GM12875 (cell line): ENCODE measurements at regions not wholly inside any gene's neighbourhood (a gene's known extent, or its start where the extent isn't known, plus 50 kb on each side); places are given as distances from the start of the nearest gene placed in this dataset.

Source experiments
- H3K4me3 ChIP-seq: one replicate; pipeline ENCODE4 v1.5.1; 2011; ENCODE audit warnings: low read depth, low read length, control low read depth
- CTCF ChIP-seq: IDR thresholded peaks from 2 replicates; pipeline ENCODE4 v1.5.1; 2011; ENCODE audit warnings: low read depth, mild to moderate bottlenecking, control low read depth, inconsistent platforms, low read length, moderate library complexity, borderline replicate concordance; ENCODE audit not compliant: insufficient read depth

DNA sequence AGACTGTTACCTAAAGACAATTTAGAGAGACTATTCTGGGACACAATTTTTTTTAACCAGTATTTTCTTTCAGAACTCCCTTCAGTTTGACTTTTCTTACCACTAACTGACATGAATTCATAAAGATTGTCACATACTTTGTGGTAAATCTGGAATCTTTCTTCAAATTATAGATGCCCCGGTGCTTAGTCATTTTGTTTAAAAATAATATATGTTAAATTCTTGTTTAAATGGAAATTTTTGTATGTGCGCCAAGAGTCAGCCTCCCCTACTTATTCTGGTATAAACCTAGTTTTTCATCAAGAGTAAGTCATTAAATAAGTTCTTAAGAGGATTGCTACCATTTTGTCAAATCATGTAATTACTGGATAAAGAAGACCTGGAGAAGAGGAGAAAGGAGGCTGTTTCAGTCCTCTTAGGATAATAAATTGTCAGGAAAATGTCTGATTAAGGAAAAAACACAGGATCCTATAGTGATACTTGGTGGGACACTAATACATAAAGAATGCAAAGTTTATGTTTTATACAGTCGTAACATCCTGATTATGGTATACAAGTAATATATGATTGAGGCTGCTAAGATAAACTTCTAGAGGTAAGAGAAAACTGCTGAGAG, 424.4 kb downstream of the PMP22 start:
- H3K4me3 ChIP-seq: no peak overlapping the region
- TF ChIP-seq CTCF: no peak

GRCh38 chr17:14838567-14838966, 426.6 kb downstream of the PMP22 start:
- TF ChIP-seq CTCF: no peak
- H3K4me3 ChIP-seq: no peak overlapping the region

- TF ChIP-seq CTCF: no peak
- H3K4me3 ChIP-seq: no peak overlapping the region
These were observed 431.8 kb downstream of the PMP22 start for GRCh38 chr17:14833201-14833785.

GRCh38 chr17:14831491-14831890, 433.6 kb downstream of the PMP22 start:
- no peak overlapping the region for H3K4me3 ChIP-seq
- no peak for TF ChIP-seq CTCF

DNA sequence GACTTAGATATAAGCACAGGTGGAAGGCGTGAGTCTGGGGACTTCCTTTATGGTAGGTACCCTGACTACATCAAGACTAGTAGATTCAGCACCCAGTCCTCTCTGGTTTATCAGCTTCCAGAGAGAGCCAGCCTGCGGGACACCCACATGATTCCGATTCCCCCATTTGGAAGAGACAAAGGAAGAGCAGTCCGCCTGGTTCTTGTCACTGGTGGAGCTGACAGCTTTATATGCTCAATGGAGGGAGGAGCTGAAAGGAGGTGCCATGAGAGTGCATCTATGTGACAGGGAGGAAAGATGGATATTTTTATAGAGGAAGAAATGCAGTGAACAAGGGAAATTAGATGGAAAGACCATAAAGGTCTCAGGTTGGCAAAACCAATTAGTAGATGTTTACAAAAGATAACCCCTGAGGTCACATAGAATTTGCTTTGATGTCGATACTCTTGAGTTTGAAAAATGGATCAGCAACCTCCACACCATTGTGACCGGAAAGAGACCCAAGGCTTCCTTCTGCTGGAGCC, 437.7 kb downstream of the PMP22 start:
- H3K4me3 ChIP-seq: no peak overlapping the region
- TF ChIP-seq CTCF: no peak

GRCh38 chr17:14826358-14826757, 438.8 kb downstream of the PMP22 start:
- no peak overlapping the region for H3K4me3 ChIP-seq
- TF ChIP-seq CTCF: no peak

DNA sequence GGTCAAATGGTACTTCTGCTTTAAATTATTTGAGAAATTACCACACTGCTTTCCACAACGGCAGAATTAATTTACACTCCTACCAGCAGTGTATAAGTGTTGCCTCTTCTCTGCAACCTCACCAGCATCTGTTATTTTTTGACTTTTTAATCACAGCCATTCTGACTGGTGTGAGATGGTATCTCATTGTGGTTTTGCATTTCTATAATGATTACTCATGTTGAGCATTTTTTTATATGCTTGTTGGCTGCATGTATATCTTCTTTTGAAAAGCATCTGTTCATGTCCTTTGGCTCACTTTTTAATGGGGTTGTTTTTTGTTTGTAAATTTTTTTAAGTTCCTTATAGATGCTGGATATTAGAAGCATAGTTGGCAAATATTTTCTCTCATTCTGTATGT, 446.7 kb downstream of the PMP22 start:
- no peak for TF ChIP-seq CTCF
- no peak overlapping the region for H3K4me3 ChIP-seq
